Right lobe of liver (tissue), 6 donors: ENCODE measurements at regions not wholly inside any gene's neighbourhood (a gene's known extent, or its start where the extent isn't known, plus 50 kb on each side); places are given as distances from the start of the nearest gene placed in this dataset.

Experiments
- ATAC-seq, 4 donors: fragments of 200-7000 bp; cut with Tn5 transposase; one replicate each; pipeline ENCODE4 v1.9.1; 2020; ENCODE audit warnings: mild to moderate bottlenecking in 4 of 4, moderate library complexity in 4 of 4
- DNase-seq, 3 donors: peaks; one replicate each; pipeline ENCODE4 v3.0.0-alpha.2; 2020
- H3K27ac ChIP-seq, 3 donors: fragments of 200-600 bp; one replicate each; pipeline ENCODE4 v1.8.0; 2022
- H3K27me3 ChIP-seq, 2 donors: fragments of 200-600 bp; one replicate each; pipeline ENCODE4 v1.8.0; 2022
- H3K36me3 ChIP-seq, 4 donors: fragments of 200-600 bp; sonication (generic) in 1 of 4; one replicate each; pipeline versions ENCODE4 v1.5.1 to v1.8.0; 2017 to 2022; ENCODE audit warnings: control low read depth in 1 of 4
- H3K4me1 ChIP-seq, 4 donors: fragments of 200-600 bp; sonication (generic) in 1 of 4; one replicate each; pipeline versions ENCODE4 v1.5.1 to v1.8.0; 2017 to 2022; ENCODE audit warnings: control low read depth in 1 of 4
- H3K4me3 ChIP-seq, 3 donors: fragments of 200-600 bp; one replicate each; pipeline ENCODE4 v1.8.0; 2022
- H3K9me3 ChIP-seq, 4 donors: fragments of 200-600 bp; sonication (generic) in 1 of 4; one replicate each; pipeline versions ENCODE4 v1.5.1 to v1.8.0; 2017 to 2022; ENCODE audit warnings: control low read depth in 1 of 4
- CTCF ChIP-seq, 4 donors: fragments of 200-600 bp in 3 of 4; fragments of 450-650 bp in 1 of 4; IDR thresholded peaks; one replicate each; pipeline versions ENCODE4 v1.5.1 to v1.8.0; 2016 to 2022; ENCODE audit warnings: antibody characterized with exemption in 4 of 4, mild to moderate bottlenecking in 2 of 4
- POLR2A ChIP-seq: fragments of 450-650 bp; IDR thresholded peaks from one replicate; pipeline ENCODE4 v1.6.1; 2017; ENCODE audit warnings: antibody characterized with exemption, mild to moderate bottlenecking
- WGBS: methylation state at CpG from one replicate; pipeline ENCODE4 v1.1.6; 2018; ENCODE audit warnings: low coverage, low lambda C conversion rate; ENCODE audit not compliant: insufficient coverage; ENCODE audit errors: missing lambda C conversion rate; 5-methylcytosine and 5-hydroxymethylcytosine counted together
- intact Hi-C, 2 donors: fragments of 100-400 bp; cut with DNase I; formaldehyde crosslinking; loops; one replicate each; pipeline versions ENCODE4 v1.11.2 to v1.14.1; 2022
- donor health status: DM: no; HTN: yes; CAD: no.
- donor health status: DM: no; HTN: no; CAD: no.
- donor health status: DM: no; HTN: no; CAD: no.
- donor health status: DM: no; HTN: yes; CAD: no.
- donor health status: DM: no; HTN: yes; CAD: no.

- no peaks in the 10 kb centered on the region for H3K36me3 ChIP-seq
- DNase-seq = no peak
- ATAC-seq = no peak
- H3K27ac ChIP-seq = no peak overlapping the region
- H3K27me3 ChIP-seq = no peaks in the 10 kb centered on the region
- no peaks in the 10 kb centered on the region for H3K9me3 ChIP-seq
- H3K4me3 ChIP-seq = no peak overlapping the region
- TF ChIP-seq CTCF (IDR thresholded peaks at IDR 0.05) (no peak), POLR2A (no peak)
- H3K4me1 ChIP-seq = no peaks in the 10 kb centered on the region
- intact Hi-C loops = no loop called here
- 71% methylated on average over 2 of the region's 2 CpGs for WGBS
Observed at GRCh38 chr15:85302271-85302670, 78.1 kb upstream of the AKAP13 start.

- no peaks in the 10 kb centered on the region for H3K9me3 ChIP-seq
- H3K4me1 ChIP-seq = no peaks in the 10 kb centered on the region
- ATAC-seq (no peak), DNase-seq (no peak)
- H3K36me3 ChIP-seq = no peaks in the 10 kb centered on the region
- H3K4me3 ChIP-seq = no peak overlapping the region
- H3K27me3 ChIP-seq = no peaks in the 10 kb centered on the region
- 88% methylated on average over 2 of the region's 2 CpGs for WGBS
- no peak overlapping the region for H3K27ac ChIP-seq
- no peak for TF ChIP-seq POLR2A
- intact Hi-C loops = no loop called here
Observed at GRCh38 chr15:85305050-85305449, 75.4 kb upstream of the AKAP13 start.

GRCh38 chr15:85306946-85307686 is 73.3 kb upstream of the AKAP13 start:
- Histone ChIP-seq H3K4me1 (no peaks in the 10 kb centered on the region), H3K27ac (no peak overlapping the region), H3K27me3 (no peaks in the 10 kb centered on the region), H3K4me3 (no peak overlapping the region), H3K36me3 (no peaks in the 10 kb centered on the region), H3K9me3 (no peaks in the 10 kb centered on the region)
- no peak for TF ChIP-seq CTCF (IDR thresholded peaks at IDR 0.05)
- no peak for TF ChIP-seq POLR2A
- intact Hi-C loops = no loop called here
- 50% methylated on average over 3 of the region's 5 CpGs for WGBS
- DNase-seq (no peak), ATAC-seq (no peak)

GRCh38 chr15:85307687-85308045 is 72.7 kb upstream of the AKAP13 start:
- Histone ChIP-seq H3K27me3 (no peaks in the 10 kb centered on the region), H3K36me3 (no peaks in the 10 kb centered on the region), H3K27ac (no peak overlapping the region), H3K9me3 (no peaks in the 10 kb centered on the region), H3K4me3 (no peak overlapping the region), H3K4me1 (no peaks in the 10 kb centered on the region)
- intact Hi-C loops = no loop called here
- no peak for ATAC-seq
- TF ChIP-seq POLR2A (no peak), CTCF (IDR thresholded peaks at IDR 0.05) (no peak)
- WGBS = 100% methylated on average over 1 of the region's 2 CpGs
- no peak for DNase-seq

GRCh38 chr15:85311647-85312046 is 68.8 kb upstream of the AKAP13 start:
- Histone ChIP-seq H3K9me3 (no peaks in the 10 kb centered on the region), H3K27ac (no peak overlapping the region), H3K36me3 (no peaks in the 10 kb centered on the region), H3K27me3 (no peaks in the 10 kb centered on the region), H3K4me3 (no peak overlapping the region), H3K4me1 (no peaks in the 10 kb centered on the region)
- no peak for TF ChIP-seq POLR2A
- TF ChIP-seq CTCF (IDR thresholded peaks at IDR 0.05) = no peak
- intact Hi-C loops = no loop called here
- no peak for DNase-seq
- ATAC-seq = no peak
- 82% methylated on average over 1 of the region's 2 CpGs for WGBS
